ENCODE measurements at regions not wholly inside any gene's neighbourhood (a gene's known extent, or its start where the extent isn't known, plus 50 kb on each side); places are given as distances from the start of the nearest gene placed in this dataset.

DNA sequence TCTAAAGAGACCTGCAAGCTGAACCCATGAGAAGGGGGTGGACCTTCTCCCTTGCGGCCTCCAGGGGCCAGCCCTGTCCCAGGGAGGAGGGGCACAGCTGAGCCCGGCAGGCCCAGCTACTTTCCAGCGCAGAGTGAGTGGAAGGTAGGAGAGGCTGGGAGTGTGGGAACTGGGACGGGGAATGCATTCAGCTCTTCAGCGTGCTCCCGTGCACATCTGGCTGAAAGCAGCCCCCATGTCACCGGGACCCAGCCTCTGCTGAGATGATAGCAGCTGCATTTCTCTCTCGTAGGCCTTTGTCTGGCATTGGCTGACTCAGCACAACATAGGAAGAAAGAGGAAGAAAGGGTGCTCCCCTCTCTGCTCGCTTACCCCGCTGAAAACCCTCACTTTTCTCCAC lies 951.5 kb downstream of the TBC1D22A start:
- TF ChIP-seq POLR2A (IDR thresholded peaks at IDR 0.05; ENCODE audit: low read depth, low read length) (no peak), POLR2AphosphoS5 (IDR thresholded peaks at IDR 0.05; ENCODE audit: low read depth, low read length) (no peak), TAF1 (IDR thresholded peaks at IDR 0.05; ENCODE audit: low read depth, low read length) (no peak), PAX5 (IDR thresholded peaks at IDR 0.05; ENCODE audit: insufficient read depth, low read length, severe bottlenecking) (no peak), POU2F2 (IDR thresholded peaks at IDR 0.05; ENCODE audit: low read depth, low read length) (no peak), SPI1 (IDR thresholded peaks at IDR 0.05; ENCODE audit: low read depth, low read length) (no peak)

All from GM12891 (cell line).